GM19238 (cell line): ENCODE measurements at regions not wholly inside any gene's neighbourhood (a gene's known extent, or its start where the extent isn't known, plus 50 kb on each side); places are given as distances from the start of the nearest gene placed in this dataset.
"Not testable (repeated sequence)": the region's sequence is repeated elsewhere in the genome, so short reads cannot be mapped to it uniquely, and the experiment has no call there.

Experiments
- DNase-seq: peaks from one replicate; pipeline ENCODE4 v3.0.0; 2011; ENCODE audit warnings: low spot score; ENCODE audit not compliant: insufficient read length

GRCh38 chr1:112818990-112819689 lies 104.0 kb upstream of the PPM1J start:
- no peak for DNase-seq

DNA sequence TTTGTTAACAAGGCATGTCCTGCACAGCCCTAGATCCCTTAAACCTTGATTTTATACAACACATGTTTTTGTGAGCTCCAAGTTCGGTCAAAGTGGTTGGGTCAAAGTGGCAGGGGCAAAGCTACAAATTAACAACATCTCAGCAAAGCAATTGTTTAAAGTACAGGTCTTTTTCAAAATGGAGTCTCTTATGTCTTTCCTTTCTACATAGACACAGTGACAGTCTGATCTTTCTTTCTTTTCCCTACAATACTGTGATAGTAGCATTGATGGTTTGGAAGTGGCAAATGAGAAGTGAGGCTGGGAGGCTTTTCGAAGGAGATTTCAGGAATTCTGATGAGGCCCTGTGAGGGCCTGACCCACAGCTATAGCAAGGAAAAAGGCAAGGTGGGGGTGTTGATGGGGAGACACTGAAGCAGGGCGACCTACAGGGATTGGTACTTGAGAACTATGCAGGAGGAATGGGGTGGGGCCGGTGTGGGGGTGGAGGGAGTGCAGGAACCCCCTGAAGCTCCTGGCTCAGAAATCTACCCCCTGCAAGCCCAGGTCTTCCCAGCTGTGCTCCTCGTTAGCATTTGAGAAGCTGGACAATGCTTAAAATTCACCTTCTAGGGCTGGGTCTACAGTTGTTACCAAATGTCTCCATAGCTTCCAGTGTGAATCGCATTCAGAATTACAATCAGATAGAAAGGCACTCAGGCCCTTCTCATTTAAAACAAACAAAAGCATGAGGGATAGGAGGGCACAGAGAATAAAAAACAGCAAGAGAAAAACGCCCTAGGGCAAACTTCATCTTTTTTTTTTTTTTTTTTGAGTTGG lies 102.6 kb upstream of the PPM1J start:
- DNase-seq = no peak

DNA sequence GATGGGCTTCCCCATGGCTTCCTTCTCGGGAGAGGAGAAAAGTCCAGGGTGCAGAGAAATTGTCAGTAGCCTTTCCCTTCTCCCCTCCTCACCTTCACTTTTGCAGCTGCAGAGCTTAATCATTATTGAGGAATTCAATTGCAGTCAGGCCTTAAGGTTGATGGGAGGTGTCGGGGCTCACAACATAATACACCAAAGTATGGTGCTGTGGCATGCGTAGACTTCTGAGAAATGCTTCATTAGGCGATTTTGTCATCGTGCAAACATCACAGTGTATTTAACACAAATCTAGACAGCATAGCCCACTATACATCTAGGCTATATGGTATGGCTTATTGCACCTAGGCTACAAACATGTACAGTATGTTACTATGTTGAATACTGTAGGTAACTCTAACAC lies 100.2 kb upstream of the PPM1J start:
- DNase-seq = no peak

DNA sequence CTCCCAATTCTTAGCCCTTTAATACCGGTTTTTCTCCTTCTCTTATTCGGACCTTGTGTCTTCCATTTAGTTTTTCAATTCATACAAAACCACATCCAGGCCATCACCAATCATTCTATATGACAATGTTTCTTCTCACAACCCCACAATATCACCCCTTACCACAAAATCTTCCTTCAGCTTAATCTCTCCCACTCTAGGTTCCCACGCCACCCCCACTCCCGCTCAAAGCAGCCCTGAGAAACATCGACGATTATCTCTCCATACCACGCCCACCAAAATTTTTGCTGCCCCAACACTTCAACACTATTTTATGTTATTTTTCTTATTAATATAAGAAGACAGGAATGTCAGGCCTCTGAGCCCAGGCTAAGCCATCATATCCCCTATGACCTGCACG lies 99.5 kb upstream of the PPM1J start:
- not testable (repeated sequence) for DNase-seq

GRCh38 chr1:112808861-112809684 lies 93.9 kb upstream of the PPM1J start:
- DNase-seq = peak; percentile 67

DNA sequence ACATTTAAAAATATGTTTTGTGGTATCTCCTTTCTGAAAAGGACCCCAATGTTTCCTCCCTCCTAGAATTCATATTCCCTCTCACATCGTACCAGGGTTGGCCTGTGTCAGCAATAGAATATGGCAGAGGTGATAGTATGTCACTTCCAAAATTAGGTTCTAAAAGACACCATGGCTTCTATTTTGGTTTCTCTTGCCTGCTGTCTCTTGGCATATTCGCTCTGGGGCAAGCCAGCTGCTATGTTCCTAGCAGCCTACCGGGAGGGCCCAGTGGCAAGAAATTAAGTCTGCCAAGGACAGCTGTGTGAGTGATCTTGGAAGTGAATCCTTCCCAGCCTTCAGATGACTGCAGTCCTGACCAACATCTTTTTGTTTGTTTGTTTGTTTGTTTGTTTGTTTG lies 92.9 kb upstream of the PPM1J start:
- DNase-seq = no peak

DNA sequence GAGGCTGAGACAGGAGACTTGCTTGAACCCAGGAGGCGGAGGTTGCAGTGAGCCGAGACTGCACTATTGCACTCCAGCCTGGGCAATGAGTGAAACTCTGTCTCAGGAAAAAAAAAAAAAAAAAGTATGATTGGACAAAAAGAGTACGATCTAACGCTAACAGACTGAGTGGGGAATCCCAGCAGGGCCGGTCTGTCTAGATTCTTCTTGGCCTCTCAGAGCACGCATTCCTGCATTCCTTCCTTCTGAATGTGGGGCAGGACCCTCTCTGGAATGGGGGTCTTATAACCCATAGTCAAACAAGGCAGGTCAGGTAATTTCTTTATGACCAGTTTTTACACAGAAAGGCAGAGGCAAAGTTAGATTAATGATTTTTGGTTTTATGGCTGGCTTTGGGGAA lies 92.0 kb upstream of the PPM1J start:
- DNase-seq = no peak

GRCh38 chr1:112806090-112806642 lies 91.0 kb upstream of the PPM1J start:
- no peak for DNase-seq

GRCh38 chr1:112805155-112805853 lies 90.2 kb upstream of the PPM1J start:
- no peak for DNase-seq

DNA sequence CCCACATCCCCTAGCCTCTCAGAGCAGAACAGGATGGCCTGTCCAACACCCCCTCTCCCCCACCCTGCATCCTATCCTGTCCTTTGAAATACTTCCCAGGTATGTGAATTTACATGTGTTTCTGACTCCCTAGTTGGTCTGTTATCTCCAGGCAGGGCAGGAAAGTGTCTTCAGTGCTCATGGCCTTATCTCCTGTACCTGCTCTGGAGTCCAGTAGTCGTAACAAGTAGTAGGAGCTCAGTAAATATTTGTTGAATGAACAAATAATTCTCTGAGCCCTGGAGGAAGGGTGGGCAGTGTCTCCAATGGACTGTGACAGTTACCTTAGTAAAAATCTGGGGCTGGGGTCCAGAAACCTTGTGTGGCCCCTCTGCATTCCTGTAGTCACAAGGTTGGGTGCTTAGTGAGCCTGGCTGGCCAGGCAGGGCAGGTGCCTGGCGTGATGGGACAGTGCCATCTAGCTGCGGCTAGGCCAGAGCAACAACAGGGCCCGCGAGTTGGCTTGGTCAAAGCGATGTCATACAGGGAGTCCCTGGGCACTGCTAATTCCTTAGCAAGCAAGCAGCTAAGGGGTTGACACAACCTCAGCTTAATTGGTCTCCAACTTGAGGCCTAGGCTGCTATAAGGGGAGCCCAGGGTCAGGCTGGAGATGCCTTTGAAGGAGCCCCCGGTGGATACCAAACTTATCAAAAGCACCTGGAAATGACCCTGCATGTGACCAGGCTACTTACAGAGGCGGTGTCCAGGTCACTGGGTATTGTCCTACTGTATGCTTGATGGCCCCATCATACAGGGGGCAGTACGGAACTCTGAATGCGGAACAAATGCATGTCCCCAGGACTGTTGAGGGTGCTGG lies 89.0 kb upstream of the PPM1J start:
- DNase-seq = peak; percentile 63

DNA sequence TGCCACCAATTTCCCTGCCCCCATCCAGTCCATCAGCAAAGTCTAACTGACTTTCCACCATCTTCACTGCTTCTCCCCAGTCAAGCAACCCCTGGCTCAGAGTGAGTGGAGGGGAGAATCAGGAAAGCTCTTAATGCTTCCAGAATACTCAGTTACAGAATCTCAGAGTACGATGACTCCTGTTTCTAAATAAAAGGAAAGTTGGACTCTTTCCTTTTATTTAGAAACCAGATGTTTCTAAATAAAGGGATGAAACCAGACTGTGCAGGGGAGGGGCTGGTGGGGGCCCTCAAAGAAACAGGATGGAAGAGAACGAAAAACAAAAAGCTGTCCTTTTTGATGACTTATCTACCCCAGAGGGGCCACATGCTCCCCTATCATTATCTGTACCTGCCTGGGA lies 85.2 kb upstream of the PPM1J start:
- no peak for DNase-seq

DNA sequence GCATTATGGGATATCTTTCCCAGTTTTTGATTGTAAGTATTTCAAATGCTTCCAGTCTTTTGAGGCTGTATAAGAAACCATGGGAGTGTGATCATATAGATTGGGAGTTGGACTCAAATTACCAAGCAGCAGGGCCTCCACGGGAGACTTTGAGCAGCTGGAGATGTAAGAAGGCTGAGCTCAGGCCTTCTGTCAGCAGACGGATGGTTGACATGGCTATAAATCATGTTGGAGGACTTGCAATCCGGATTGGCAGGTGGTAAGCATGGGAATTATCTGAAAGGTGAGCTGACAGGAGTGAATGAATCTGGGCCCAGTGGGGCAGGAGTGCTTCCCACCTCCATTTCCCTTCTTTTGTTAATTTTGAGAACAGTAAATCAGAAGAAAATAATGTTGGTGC lies 83.2 kb upstream of the PPM1J start:
- DNase-seq = no peak

DNA sequence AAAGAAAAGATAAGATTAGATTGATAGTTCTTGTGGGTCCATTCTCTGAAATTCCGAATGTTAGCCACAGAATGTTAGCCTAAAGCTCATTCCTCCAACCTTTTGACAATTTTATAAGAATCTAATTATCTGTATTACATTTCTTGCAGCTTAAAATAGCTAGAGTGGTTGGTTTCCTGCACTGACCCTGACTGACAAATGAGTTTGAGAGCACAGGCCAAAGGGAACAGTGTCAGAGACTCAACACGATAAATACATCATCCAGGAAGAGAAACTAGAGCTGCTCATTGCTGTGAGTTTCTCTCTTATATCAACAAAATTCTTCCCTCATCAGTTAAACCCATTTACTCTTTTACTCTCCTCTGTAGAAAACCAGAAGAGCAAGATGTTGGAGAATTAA lies 82.1 kb upstream of the PPM1J start:
- no peak for DNase-seq

DNA sequence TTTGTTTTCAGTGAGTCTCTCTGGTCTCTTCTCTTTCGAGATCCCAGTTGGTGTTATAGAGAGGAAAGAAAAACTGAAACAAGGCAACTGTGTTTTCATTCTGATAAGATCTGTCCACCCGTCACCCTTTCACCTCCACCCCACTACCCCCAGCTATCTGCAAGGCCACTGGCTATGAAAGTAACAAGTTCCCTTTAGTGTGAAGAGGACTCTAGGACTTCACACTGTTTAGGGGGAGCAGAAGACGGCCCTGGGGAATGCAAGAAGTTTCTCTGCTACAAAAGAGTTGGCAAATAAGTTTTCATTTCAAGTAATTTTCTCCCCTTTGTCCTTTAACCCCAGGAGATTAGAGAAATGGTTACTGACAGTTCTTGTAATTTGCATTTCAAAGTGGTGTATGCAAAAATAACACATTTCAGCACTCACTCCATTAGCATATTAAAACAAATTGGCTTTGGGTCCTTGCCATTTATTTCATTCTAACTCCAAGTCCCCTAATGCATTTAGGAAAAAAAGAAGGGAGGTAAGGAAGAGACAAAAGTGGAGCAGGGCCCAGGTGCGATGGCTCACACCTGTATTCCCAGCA lies 79.6 kb upstream of the PPM1J start:
- peak; percentile 28 for DNase-seq

GRCh38 chr1:112793631-112794565 lies 78.8 kb upstream of the PPM1J start:
- no peak for DNase-seq

- DNase-seq = no peak
These were observed 76.6 kb upstream of the PPM1J start for GRCh38 chr1:112791723-112792104.

DNA sequence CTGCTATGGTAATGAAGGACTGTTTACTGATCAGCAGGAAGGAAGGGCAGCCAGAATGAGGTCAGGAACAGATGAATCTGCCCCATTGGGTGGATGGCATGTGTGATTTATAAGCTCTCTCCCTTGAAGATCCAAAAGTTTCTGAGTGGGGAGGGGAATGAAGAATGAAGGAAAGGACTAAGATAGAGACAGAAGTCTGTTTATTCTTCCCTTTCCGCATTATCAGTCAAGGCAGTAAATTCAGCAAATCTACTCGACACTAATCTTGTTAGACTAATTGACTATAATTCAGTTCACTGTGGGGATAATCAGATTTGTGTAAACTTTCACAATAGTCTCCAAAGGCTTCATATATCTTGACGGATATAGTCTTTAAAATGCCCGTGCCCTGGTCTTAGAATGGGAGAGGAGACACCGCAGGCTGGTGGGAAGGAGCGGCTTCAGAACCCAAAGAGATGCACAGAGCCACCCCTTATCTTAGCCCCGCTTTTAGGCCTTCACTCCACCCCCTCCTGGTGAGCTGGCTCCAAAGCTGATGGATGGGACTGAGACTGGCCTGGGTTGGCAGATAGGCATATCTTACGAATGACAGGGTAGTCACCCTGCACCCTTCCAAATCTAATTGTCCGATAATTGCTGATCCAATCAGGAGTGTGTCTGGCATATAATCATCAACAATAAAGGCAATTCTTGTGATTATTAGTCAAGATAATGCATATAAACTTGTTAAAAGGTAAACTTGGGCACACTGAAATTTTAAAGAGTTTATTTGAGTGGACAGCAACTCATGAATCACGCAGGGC lies 76.0 kb upstream of the PPM1J start:
- no peak for DNase-seq

DNA sequence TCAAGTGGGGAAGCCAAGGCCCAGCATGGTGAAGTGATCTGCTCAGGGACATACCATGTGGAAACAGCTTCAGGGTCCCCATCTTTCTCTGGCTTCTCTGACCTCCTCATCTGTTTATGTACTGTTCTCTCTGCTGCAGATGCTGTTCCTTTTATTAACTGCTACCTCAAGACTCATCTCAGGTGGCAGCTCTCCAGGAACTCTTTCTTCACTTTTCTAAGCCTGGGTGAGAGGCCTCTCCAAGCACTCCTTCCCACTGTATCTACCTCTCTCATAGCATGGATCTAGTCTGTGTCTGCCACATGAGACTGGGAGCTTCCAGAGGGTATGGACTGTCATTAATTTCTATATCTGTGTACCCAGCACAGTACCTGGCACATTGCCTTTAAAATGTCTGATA lies 73.4 kb upstream of the PPM1J start:
- DNase-seq = no peak
